B cell (primary cell): ENCODE measurements at regions not wholly inside any gene's neighbourhood (a gene's known extent, or its start where the extent isn't known, plus 50 kb on each side); places are given as distances from the start of the nearest gene placed in this dataset.

Experiments used
- EZH2 ChIP-seq: IDR thresholded peaks from 2 replicates; pipeline ENCODE4 v1.6.1; 2012; ENCODE audit warnings: borderline replicate concordance, low read depth, mild to moderate bottlenecking, moderate library complexity, low read length; ENCODE audit not compliant: insufficient read depth, poor library complexity, severe bottlenecking
- TF ChIP-seq, protein P1 (sequence below): fragments of 200-600 bp; IDR thresholded peaks from one replicate; pipeline ENCODE4 v1.8.0; 2022; ENCODE audit warnings: antibody characterized with exemption, mild to moderate bottlenecking

DNA sequence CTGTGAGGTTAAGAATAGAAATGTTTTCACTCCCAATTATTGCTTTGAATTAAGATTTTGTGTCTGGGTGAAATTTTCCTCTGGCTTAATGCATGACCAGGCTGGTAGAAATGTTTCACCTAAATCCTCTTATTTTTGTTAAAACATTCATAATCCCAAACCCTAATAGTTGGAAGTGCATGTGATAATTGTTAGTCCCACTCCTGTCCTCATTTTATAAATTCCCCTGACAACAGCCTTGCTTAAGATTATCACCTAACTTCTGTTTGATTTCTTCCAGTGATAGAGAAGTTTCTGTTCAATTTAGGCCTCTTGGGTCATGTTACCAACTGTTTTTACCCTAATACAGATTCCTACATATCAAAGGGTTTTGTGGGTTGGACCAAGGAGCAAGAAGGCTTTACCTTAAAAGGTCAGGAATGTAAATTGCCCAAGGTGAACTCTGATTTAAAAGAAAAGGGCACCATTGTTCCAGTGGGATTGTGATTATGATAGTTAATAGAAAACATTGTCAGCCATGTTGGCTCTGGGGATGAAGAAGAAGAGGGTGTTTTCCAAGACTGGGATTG lies 158.7 kb upstream of the CENPW start:
- TF ChIP-seq, protein P1, sequence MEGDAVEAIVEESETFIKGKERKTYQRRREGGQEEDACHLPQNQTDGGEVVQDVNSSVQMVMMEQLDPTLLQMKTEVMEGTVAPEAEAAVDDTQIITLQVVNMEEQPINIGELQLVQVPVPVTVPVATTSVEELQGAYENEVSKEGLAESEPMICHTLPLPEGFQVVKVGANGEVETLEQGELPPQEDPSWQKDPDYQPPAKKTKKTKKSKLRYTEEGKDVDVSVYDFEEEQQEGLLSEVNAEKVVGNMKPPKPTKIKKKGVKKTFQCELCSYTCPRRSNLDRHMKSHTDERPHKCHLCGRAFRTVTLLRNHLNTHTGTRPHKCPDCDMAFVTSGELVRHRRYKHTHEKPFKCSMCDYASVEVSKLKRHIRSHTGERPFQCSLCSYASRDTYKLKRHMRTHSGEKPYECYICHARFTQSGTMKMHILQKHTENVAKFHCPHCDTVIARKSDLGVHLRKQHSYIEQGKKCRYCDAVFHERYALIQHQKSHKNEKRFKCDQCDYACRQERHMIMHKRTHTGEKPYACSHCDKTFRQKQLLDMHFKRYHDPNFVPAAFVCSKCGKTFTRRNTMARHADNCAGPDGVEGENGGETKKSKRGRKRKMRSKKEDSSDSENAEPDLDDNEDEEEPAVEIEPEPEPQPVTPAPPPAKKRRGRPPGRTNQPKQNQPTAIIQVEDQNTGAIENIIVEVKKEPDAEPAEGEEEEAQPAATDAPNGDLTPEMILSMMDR: no peak
- no peak for TF ChIP-seq EZH2
